CMK (cell line): ENCODE measurements at regions not wholly inside any gene's neighbourhood (a gene's known extent, or its start where the extent isn't known, plus 50 kb on each side); places are given as distances from the start of the nearest gene placed in this dataset.
"Not testable (repeated sequence)": the region's sequence is repeated elsewhere in the genome, so short reads cannot be mapped to it uniquely, and the experiment has no call there.

ENCODE experiments used
- DNase-seq: peaks from one replicate; pipeline ENCODE4 v3.0.0-alpha.2; 2010; ENCODE audit warnings: low read depth

DNA sequence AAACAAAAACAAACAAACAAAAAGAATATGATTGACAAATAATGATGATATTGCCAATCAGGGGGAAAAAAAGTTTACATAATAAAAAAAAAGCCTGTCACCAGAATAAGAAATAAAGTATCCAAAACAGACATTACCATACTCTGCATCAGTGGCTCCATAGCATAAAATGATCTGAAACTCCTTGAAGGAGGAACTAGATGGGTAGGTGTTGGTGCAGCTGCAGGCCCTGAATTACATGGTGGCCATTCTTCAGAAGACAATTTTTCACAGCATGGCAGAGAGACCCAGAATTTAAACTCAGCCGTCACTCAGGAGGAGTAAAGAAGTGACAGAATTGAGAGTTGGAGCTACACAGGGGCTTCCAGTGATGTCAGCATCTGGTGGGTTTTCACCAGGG, 60.2 kb downstream of the GLUL start:
- DNase-seq: no peak

- DNase-seq: no peak
Measured at GRCh38 chr1:182330303-182330702, 61.3 kb downstream of the GLUL start.

DNA sequence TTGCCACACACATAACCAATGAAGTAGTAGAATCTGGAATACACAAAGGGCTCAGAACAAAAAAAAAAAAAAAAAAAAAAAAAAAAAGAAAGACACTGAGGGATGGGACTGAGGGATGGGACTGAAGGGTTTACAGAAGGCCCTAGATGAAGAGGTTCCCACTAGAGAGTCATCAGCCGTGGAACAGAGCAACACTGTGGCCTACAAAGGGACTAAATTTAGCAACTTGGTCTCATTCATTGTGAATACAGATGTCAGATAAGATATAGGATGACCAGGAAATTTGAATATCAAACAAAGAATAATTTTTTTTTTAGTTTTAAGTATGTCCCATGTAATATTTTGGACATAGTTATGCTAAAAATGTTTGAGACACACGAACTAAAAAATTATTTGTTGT, 62.1 kb downstream of the GLUL start:
- DNase-seq: no peak

DNA sequence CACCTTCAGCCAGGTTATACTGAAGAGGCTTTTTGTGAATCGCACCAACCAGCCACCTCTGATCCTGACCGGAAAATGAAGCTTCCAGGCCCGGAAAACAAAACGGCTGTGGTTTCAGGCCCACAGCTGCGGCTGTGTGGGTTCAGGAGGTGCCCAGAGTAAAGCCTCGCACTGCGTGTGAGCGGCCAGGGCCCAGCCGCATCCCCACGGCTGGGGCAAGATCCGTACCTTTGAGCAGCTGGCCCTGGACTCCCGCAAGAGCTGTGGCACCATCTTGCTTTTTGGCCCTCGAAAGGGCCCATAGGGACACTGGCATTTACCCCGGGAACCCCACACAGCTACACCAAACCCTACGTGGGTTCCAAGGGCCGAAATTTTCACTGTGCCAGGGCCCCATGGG, 63.0 kb downstream of the GLUL start:
- no peak for DNase-seq

DNA sequence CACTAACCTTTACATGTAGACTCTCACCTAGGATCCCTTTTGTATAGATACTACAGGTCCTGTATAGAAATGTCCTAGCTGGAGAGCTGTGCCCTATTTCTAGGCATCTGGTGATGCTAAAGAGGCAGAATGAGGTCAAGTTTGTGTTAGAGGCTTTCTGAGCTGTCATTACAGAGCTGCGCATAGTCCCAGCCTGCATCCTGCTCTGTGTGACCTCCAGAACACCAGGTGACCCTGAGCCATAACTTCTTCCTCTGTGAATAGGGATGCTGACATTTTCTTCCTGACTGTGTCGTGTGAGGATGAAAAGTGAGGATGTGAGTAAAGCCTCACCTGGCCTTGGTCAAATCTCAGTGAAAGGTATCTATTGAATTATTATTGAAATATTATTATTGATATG, 66.3 kb downstream of the GLUL start:
- no peak for DNase-seq

- not testable (repeated sequence) for DNase-seq
Measured at GRCh38 chr1:182321532-182321931, 70.1 kb downstream of the GLUL start.

GRCh38 chr1:182317611-182318161, 73.9 kb downstream of the GLUL start:
- no peak for DNase-seq

GRCh38 chr1:182316454-182316853, 75.1 kb downstream of the GLUL start:
- not testable (repeated sequence) for DNase-seq

DNA sequence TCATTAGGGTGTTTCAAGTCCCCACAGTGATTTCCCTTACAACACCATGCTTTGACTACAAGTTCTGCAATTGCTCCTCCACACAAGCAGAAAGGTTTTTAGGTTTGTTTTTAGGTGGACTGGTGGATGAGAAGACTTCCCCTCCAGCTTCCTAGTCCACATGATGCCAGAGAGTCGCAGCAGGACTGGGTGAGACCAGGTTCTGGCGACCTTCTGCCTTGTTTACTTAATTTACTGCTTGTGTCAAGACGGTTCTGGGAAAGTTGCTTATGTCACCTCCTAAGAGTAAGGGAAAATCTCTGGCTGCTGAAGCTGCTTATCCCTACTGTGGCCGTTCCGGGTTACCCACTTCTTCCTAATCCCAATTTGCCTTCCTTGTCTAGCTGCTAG, 76.4 kb downstream of the GLUL start:
- DNase-seq: no peak

DNA sequence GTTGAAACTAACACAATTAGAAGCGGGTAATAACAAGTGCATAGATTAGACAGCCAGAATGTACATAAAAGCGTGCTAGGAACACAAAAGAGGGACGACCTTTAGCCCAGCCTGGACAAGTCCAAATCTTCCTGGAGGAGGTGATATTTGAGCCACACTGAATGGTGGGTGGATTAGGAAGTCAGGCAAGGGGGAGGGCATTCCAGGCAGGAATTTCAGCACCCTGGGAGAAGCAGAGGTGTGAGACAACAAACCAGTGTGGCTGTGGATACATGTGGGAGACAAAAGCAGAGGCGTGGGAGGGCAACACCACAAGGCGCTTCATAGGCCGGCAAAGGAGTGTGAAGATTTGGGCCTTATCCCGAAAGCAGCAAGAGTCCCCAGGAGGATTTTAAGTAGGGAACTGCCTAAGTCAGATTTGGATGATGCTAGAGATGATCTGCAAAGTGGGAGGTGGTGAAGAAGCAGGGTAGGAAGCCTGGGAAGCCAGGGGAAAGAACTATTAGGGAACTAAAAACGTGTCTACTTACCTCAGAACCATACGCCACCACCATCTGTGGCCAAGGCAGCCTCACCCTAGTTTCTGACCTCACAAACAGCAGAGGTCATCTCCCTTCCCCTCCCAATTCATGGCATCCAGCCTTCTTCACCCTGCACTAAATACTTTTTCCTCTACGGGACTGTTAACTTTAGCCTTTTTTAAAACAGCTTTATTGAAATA, 81.8 kb downstream of the GLUL start:
- no peak for DNase-seq

GRCh38 chr1:182308826-182309225, 82.8 kb downstream of the GLUL start:
- no peak for DNase-seq

GRCh38 chr1:182307486-182307885, 84.1 kb downstream of the GLUL start:
- not testable (repeated sequence) for DNase-seq

DNA sequence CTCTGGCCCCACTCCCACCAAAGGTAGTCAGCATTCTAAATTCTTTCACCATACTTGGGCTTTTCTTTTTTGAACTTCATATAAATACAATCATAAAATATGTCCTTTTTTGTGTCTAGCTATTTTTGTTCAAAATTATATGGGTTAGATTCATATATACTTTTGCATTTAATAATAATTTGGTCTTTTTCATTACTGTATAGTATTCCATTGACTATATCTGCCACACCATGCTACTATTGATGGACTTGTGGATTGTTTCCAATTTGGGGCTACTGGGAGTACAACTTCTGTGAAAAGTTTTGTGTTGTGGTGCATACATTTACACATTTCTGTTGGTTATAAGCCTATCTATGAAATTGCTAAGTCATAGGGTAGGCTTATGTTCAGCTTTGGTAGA, 85.7 kb downstream of the GLUL start:
- DNase-seq: no peak

- no peak for DNase-seq
Measured at GRCh38 chr1:182304627-182305026, 87.0 kb downstream of the GLUL start.

DNA sequence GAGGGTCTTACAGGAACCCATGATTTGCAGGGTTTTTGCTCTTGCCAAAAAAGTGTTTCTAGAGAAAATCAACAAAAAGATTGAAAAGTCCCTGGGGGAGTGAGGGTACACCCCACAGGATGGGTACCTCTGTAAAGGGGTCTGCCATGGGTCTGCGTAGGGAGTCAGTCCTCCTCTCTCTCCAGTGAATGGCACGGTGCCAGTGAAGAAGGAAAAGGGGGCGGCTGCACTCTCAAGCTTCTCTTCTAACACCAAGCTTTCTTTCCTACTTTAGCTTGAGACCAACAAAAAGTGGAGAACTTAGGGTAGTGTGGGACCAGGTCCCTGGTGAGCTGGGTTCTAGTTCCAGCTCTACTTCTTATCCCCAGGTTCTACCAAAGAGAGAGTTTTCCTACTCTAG, 87.4 kb downstream of the GLUL start:
- no peak for DNase-seq

- no peak for DNase-seq
Measured at GRCh38 chr1:182303778-182304177, 87.8 kb downstream of the GLUL start.

- DNase-seq: peak; percentile 45
Measured at GRCh38 chr1:182301467-182302198, 90.0 kb downstream of the GLUL start.

DNA sequence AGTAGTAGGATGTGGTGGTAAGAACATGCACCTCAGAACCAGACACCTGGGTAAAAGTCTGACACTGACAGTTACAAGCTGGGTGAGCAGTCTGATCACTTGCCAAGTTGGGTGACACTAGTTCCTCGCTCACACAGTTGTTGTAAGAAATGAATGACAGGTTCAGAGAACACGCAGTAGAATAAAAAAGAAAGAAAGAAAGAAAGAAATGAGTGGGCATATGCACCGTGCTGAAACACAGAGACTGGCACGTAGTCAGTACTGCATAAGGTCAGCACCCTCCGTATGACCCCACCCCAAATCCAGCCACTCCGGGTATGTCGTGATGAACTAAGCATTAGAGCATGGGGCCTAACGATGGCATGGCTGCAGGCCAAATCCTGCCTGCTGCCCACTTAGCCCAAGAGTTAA, 90.6 kb downstream of the GLUL start:
- DNase-seq: no peak

DNA sequence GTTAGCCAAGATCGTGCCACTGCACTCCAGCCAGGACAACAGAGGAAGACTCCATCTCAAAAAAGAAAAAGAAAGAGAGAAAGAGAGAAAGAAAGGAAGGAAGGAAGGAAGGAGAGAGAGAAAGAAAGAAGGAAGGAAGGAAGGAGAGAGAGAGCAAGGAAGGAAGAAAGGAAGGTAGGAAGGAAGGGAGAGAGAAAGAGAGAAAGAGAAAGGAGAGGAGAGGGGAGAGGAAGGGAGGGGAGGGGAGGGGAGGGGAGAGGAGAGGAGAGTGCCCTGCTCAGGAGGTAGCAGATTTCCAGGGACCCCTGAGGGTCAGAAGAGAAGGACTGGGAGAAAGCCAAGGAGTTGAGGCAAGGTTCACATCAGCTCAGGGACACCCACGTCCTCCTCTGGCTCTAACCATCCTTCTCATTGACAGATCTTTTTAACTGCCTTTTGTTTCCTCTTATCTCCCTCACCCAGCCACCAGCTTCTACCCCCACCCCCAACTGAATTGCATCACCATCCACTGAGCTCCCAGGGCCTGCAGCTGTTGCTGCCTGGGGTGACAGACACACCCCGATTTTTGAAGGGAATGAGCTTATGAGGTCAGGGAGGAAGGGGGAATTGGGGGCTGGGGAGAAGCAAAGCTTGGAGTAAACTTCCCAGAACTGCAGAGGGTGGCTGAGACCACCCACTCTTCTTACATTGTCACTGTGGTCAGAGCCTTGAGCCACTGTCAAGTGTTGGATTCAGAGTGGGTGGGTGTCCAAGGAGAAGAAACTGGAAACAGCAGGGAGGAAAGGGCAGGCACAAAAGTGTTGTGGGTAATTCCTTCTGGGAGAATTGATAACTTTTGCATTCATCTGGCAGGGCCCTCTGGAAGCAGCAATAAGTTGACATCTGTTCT, 91.6 kb downstream of the GLUL start:
- peak; percentile 100 for DNase-seq

- not testable (repeated sequence) for DNase-seq
Measured at GRCh38 chr1:182299054-182299727, 92.4 kb downstream of the GLUL start.

- no peak for DNase-seq
Measured at GRCh38 chr1:182297335-182297734, 94.3 kb downstream of the GLUL start.

- no peak for DNase-seq
Measured at GRCh38 chr1:182295697-182296096, 95.9 kb downstream of the GLUL start.
